ENCODE measurements at regions not wholly inside any gene's neighbourhood (a gene's known extent, or its start where the extent isn't known, plus 50 kb on each side); places are given as distances from the start of the nearest gene placed in this dataset.

DNA sequence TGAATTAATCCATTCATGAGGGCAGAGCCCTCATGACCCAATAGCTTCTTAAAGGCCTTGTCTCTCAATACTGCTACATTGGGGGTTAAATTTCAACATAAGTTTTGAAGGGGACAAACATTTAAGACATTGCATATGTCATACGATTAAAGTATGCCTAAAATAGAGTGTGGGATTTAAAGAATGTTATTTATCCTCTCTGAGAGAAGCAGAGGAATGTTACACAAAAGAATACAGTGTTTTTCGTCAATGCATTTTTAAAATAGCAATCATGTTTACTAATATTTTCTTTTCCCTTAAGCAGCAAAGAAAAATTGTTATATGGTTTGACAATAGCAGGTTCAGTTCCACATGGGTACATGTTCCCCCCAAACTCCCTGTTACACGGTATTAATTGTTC, 363.1 kb downstream of the NUP35 start (continued):
- TF ChIP-seq, protein P1, sequence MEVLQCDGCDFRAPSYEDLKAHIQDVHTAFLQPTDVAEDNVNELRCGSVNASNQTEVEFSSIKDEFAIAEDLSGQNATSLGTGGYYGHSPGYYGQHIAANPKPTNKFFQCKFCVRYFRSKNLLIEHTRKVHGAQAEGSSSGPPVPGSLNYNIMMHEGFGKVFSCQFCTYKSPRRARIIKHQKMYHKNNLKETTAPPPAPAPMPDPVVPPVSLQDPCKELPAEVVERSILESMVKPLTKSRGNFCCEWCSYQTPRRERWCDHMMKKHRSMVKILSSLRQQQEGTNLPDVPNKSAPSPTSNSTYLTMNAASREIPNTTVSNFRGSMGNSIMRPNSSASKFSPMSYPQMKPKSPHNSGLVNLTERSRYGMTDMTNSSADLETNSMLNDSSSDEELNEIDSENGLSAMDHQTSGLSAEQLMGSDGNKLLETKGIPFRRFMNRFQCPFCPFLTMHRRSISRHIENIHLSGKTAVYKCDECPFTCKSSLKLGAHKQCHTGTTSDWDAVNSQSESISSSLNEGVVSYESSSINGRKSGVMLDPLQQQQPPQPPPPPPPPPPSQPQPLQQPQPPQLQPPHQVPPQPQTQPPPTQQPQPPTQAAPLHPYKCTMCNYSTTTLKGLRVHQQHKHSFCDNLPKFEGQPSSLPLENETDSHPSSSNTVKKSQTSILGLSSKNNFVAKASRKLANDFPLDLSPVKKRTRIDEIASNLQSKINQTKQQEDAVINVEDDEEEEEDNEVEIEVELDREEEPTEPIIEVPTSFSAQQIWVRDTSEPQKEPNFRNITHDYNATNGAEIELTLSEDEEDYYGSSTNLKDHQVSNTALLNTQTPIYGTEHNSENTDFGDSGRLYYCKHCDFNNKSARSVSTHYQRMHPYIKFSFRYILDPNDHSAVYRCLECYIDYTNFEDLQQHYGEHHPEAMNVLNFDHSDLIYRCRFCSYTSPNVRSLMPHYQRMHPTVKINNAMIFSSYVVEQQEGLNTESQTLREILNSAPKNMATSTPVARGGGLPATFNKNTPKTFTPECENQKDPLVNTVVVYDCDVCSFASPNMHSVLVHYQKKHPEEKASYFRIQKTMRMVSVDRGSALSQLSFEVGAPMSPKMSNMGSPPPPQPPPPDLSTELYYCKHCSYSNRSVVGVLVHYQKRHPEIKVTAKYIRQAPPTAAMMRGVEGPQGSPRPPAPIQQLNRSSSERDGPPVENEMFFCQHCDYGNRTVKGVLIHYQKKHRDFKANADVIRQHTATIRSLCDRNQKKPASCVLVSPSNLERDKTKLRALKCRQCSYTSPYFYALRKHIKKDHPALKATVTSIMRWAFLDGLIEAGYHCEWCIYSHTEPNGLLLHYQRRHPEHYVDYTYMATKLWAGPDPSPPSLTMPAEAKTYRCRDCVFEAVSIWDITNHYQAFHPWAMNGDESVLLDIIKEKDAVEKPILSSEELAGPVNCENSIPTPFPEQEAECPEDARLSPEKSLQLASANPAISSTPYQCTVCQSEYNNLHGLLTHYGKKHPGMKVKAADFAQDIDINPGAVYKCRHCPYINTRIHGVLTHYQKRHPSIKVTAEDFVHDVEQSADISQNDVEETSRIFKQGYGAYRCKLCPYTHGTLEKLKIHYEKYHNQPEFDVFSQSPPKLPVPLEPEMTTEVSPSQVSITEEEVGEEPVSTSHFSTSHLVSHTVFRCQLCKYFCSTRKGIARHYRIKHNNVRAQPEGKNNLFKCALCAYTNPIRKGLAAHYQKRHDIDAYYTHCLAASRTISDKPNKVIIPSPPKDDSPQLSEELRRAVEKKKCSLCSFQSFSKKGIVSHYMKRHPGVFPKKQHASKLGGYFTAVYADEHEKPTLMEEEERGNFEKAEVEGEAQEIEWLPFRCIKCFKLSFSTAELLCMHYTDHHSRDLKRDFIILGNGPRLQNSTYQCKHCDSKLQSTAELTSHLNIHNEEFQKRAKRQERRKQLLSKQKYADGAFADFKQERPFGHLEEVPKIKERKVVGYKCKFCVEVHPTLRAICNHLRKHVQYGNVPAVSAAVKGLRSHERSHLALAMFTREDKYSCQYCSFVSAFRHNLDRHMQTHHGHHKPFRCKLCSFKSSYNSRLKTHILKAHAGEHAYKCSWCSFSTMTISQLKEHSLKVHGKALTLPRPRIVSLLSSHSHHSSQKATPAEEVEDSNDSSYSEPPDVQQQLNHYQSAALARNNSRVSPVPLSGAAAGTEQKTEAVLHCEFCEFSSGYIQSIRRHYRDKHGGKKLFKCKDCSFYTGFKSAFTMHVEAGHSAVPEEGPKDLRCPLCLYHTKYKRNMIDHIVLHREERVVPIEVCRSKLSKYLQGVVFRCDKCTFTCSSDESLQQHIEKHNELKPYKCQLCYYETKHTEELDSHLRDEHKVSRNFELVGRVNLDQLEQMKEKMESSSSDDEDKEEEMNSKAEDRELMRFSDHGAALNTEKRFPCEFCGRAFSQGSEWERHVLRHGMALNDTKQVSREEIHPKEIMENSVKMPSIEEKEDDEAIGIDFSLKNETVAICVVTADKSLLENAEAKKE (CRISPR knock-in tag; IDR thresholded peaks at IDR 0.05) = no peak
- TF ChIP-seq EZH2phosphoT487 (IDR thresholded peaks at IDR 0.05; ENCODE audit: unreplicated experiment) = no peak
- no peak for TF ChIP-seq STAT1 (IDR thresholded peaks at IDR 0.05; ENCODE audit: unreplicated experiment)
- TF ChIP-seq ZNF331 (CRISPR knock-in tag; IDR thresholded peaks at IDR 0.05; ENCODE audit: low read depth) = no peak
- no peak for TF ChIP-seq EZH2 (IDR thresholded peaks at IDR 0.05; ENCODE audit: low read depth, unreplicated experiment)
- TF ChIP-seq REST (IDR thresholded peaks at IDR 0.05; ENCODE audit: unreplicated experiment) = no peak
- TF ChIP-seq JUNB (IDR thresholded peaks at IDR 0.05; ENCODE audit: unreplicated experiment) = no peak

All from GM23338 (cell line).